ENCODE measurements at regions not wholly inside any gene's neighbourhood (a gene's known extent, or its start where the extent isn't known, plus 50 kb on each side); places are given as distances from the start of the nearest gene placed in this dataset.
A peak's percentile ranks its signal among the peaks of the same experiment; 100 is the strongest.

GRCh38 chr14:96745500-96746051, 51.6 kb upstream of the VRK1 start:
- DNase-seq, result peak in 1 of 42 donors; percentile 3

GRCh38 chr14:96746101-96746500, 51.1 kb upstream of the VRK1 start:
- intact Hi-C loops (cut with DNase I), result loop anchor here (10.0 kb wide), 1 partner anchor 161 kb away; no protein-coding TSS in a partner anchor
- DNase-seq, result peak in 1 of 42 donors; percentile 0

More at GRCh38 chr14:96745500-96746051, 51.6 kb upstream of the VRK1 start:
- intact Hi-C loops (cut with DNase I), result loop anchor here (10.0 kb wide), 1 partner anchor 161 kb away; no protein-coding TSS in a partner anchor

- DNase-seq, result peak in 1 of 42 donors; percentile 13
- intact Hi-C loops (cut with DNase I), result loop anchor here (10.0 kb wide), 1 partner anchor 162 kb away; no protein-coding TSS in a partner anchor
Observed at GRCh38 chr14:96747006-96747405, 50.2 kb upstream of the VRK1 start.

Measured in head of caudate nucleus (tissue), 42 donors.